Hypothalamus (tissue), 51 donors: ENCODE measurements at regions not wholly inside any gene's neighbourhood (a gene's known extent, or its start where the extent isn't known, plus 50 kb on each side); places are given as distances from the start of the nearest gene placed in this dataset.

Experiments used
- DNase-seq, 51 donors: peaks; one replicate each; lab custom pipeline; 2025; lab: John Stamatoyannopoulos, UW

- DNase-seq, result no peak
Observed at GRCh38 chr16:73347500-73348375, 299.8 kb upstream of the ZFHX3 start.

GRCh38 chr16:73339821-73340220 is 291.9 kb upstream of the ZFHX3 start:
- no peak for DNase-seq

- no peak for DNase-seq
Observed at GRCh38 chr16:73337373-73338296, 289.7 kb upstream of the ZFHX3 start.

GRCh38 chr16:73329358-73330286 is 281.7 kb upstream of the ZFHX3 start:
- peak in 42 of 51 donors; percentile 2 to 83 (median 38) for DNase-seq

- no peak for DNase-seq
Observed at GRCh38 chr16:73326770-73327470, 279.0 kb upstream of the ZFHX3 start.

GRCh38 chr16:73326221-73326620 is 278.3 kb upstream of the ZFHX3 start:
- DNase-seq, result no peak

- DNase-seq, result peak in 3 of 51 donors; percentile 6 to 7 (median 7)
Observed at GRCh38 chr16:73323880-73324279, 276.0 kb upstream of the ZFHX3 start.

GRCh38 chr16:73322856-73323255 is 274.9 kb upstream of the ZFHX3 start:
- DNase-seq, result no peak

GRCh38 chr16:73321853-73322252 is 273.9 kb upstream of the ZFHX3 start:
- no peak for DNase-seq

GRCh38 chr16:73319737-73320136 is 271.8 kb upstream of the ZFHX3 start:
- DNase-seq, result peak in 11 of 51 donors; percentile 3 to 39 (median 19)

GRCh38 chr16:73319261-73319660 is 271.3 kb upstream of the ZFHX3 start:
- DNase-seq, result no peak

GRCh38 chr16:73317321-73317857 is 269.5 kb upstream of the ZFHX3 start:
- DNase-seq, result no peak

GRCh38 chr16:73315645-73316044 is 267.7 kb upstream of the ZFHX3 start:
- DNase-seq, result no peak

- DNase-seq, result no peak
Observed at GRCh38 chr16:73313950-73314349, 266.0 kb upstream of the ZFHX3 start.

GRCh38 chr16:73311857-73312723 is 264.2 kb upstream of the ZFHX3 start:
- no peak for DNase-seq

GRCh38 chr16:73308771-73309170 is 260.8 kb upstream of the ZFHX3 start:
- no peak for DNase-seq

GRCh38 chr16:73306901-73307413 is 259.0 kb upstream of the ZFHX3 start:
- no peak for DNase-seq
